ENCODE measurements at regions not wholly inside any gene's neighbourhood (a gene's known extent, or its start where the extent isn't known, plus 50 kb on each side); places are given as distances from the start of the nearest gene placed in this dataset.
A peak's percentile ranks its signal among the peaks of the same experiment; 100 is the strongest.

DNA sequence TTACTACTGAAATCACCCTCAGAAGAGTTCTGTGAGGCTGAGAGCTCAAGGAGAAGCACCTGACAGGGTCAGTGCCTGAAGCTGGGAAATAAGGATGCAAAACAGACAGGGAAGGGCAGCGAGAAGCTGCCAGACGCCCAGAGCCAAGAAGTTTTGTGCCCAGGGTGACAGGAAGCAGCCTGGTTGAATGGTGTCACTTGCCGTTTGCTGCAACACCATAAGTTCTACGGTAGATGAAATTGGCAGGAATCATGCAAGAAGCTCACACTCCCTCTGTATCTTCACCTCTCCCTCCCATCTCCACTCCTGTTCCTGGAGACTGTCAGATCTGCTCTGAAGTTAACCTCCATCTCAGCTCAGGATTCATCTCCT, 117.0 kb upstream of the SLC14A2 start:
- no peak overlapping the region for H3K27ac ChIP-seq
- H3K4me1 ChIP-seq, result no peaks in the 10 kb centered on the region
- DNase-seq, result no peak
- no peak overlapping the region for H3K4me3 ChIP-seq
- H3K36me3 ChIP-seq, result no peaks in the 10 kb centered on the region
- no peaks in the 10 kb centered on the region for H3K9me3 ChIP-seq (replicated peaks)
- H3K27me3 ChIP-seq, result no peaks in the 10 kb centered on the region

- Histone ChIP-seq H3K9me3 (replicated peaks) (no peaks in the 10 kb centered on the region), H3K4me1 (no peaks in the 10 kb centered on the region), H3K4me3 (no peak overlapping the region), H3K36me3 (no peaks in the 10 kb centered on the region), H3K27me3 (no peaks in the 10 kb centered on the region), H3K27ac (no peak overlapping the region)
- DNase-seq, result no peak
Observed at GRCh38 chr18:45503990-45504389, 111.3 kb upstream of the SLC14A2 start.

DNA sequence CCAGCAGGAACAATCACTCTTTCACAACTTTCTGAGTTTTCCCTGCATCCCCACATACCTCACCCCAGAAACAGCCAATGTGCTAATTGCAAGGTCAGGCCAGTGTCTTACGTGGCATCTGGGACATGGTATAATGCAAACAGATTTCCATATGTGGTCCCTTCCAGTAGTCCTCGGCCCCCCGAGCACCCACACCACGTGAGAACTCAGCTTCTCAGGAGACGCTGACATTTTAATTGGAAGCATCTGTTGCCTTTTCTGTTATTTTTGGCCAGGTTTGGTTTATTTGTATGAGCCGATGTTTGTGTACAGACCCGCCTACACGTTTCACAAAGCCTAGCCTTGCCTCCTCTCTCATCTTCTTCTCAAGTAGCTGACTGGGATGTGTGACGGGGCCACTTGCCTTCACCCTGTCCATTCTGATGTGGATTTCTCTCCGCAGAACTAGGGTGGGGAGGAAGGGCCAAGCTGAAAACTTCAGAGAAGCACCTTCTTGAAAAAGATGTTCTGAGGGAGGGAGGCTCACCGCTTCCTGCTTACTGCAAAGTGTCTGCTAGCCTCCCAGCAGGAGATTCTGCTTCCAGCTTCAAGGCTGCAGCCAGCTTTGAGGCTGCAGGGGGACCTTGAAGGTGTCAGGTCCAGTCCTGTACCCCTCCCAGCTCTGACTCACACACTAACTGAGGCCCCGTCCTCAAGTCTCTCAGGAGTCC, 109.6 kb upstream of the SLC14A2 start:
- peak in 1 of 2 experiments; percentile 4 for DNase-seq
- Histone ChIP-seq H3K27me3 (no peaks in the 10 kb centered on the region), H3K4me3 (no peak overlapping the region), H3K4me1 (no peaks in the 10 kb centered on the region), H3K27ac (no peak overlapping the region), H3K9me3 (replicated peaks) (no peaks in the 10 kb centered on the region), H3K36me3 (no peaks in the 10 kb centered on the region)

DNA sequence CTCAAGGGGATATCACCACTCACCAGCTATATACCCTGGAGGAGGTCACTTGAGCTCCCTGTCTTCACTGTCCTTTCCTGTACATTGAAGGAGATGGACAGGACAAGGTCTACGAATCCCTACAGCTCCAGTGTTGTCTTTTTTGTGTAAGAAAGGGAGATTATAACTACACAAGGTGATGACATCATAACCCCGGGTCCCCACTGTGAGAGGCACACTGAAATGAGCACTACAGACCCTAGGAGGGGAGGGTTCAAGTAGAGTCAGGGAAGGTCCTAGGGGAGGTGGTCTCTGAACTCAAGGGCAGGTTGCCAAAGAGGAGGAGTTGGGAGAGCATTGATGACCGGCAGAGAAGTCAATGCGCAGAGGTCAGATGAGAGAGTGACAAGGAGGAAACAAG, 108.3 kb upstream of the SLC14A2 start:
- Histone ChIP-seq H3K9me3 (replicated peaks) (no peaks in the 10 kb centered on the region), H3K36me3 (no peaks in the 10 kb centered on the region), H3K27ac (no peak overlapping the region), H3K4me1 (no peaks in the 10 kb centered on the region), H3K4me3 (no peak overlapping the region), H3K27me3 (no peaks in the 10 kb centered on the region)
- no peak for DNase-seq

DNA sequence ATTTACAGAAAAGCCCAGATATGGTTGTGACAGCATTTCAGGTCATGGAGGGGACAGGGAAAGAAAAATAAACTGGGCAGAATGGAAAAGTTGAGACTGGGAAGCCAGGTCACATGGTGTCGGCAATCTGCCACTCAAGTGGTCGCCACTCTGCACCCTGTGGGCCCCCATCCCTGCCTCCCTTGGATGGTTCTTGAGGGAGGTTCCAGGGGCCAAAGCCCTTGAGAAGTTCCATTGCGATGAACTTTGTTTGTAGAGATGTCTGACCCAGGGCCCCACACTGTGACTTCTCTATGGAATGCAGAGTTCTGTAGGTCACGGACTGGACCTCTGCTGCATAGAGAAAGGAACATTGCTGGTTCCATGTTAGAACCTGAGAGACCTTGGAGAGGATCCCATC, 105.7 kb upstream of the SLC14A2 start:
- Histone ChIP-seq H3K9me3 (replicated peaks) (no peaks in the 10 kb centered on the region), H3K4me1 (no peaks in the 10 kb centered on the region), H3K36me3 (no peaks in the 10 kb centered on the region), H3K4me3 (no peak overlapping the region), H3K27me3 (no peaks in the 10 kb centered on the region), H3K27ac (no peak overlapping the region)
- no peak for DNase-seq

- no peaks in the 10 kb centered on the region for H3K36me3 ChIP-seq
- no peak overlapping the region for H3K4me3 ChIP-seq
- no peak for DNase-seq
- H3K9me3 ChIP-seq (replicated peaks), result no peaks in the 10 kb centered on the region
- H3K27ac ChIP-seq, result no peak overlapping the region
- no peaks in the 10 kb centered on the region for H3K4me1 ChIP-seq
- H3K27me3 ChIP-seq, result no peaks in the 10 kb centered on the region
Observed at GRCh38 chr18:45510656-45511055, 104.6 kb upstream of the SLC14A2 start.

DNA sequence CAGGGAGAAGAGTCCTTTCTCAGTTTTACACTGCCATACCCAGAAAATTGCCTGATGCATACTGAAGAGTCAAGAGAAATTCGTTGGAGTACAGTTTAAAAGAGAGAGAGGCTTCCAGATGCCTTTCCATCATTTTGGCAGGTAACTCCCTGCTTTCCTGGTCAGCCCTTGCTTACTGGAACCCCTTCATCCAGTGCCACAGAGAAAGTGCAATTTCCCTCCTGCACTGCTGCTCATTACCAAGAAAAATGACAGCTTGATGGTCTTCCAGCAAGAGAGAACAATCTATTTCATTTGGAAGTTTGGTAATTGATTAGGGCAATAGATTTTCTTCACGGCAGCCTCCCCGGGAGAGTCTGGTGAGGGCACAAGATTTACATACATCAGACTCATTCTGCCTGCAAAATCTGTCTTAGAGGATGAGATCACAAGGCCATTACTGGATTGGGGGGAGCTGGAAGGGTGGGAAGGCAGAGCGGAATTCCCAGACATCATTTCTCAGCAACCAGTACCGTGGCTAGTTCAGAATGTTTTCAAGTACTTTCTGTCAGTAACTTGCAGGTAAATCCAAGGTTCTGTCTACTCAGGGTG, 102.8 kb upstream of the SLC14A2 start:
- H3K4me1 ChIP-seq, result no peaks in the 10 kb centered on the region
- no peak for DNase-seq
- no peak overlapping the region for H3K27ac ChIP-seq
- no peak overlapping the region for H3K4me3 ChIP-seq
- H3K36me3 ChIP-seq, result no peaks in the 10 kb centered on the region
- H3K27me3 ChIP-seq, result no peaks in the 10 kb centered on the region
- no peaks in the 10 kb centered on the region for H3K9me3 ChIP-seq (replicated peaks)

GRCh38 chr18:45517181-45517741, 98.0 kb upstream of the SLC14A2 start:
- Histone ChIP-seq H3K27ac (no peak overlapping the region), H3K9me3 (replicated peaks) (no peaks in the 10 kb centered on the region), H3K4me1 (no peaks in the 10 kb centered on the region), H3K27me3 (no peaks in the 10 kb centered on the region), H3K4me3 (no peak overlapping the region), H3K36me3 (no peaks in the 10 kb centered on the region)
- DNase-seq, result no peak

DNA sequence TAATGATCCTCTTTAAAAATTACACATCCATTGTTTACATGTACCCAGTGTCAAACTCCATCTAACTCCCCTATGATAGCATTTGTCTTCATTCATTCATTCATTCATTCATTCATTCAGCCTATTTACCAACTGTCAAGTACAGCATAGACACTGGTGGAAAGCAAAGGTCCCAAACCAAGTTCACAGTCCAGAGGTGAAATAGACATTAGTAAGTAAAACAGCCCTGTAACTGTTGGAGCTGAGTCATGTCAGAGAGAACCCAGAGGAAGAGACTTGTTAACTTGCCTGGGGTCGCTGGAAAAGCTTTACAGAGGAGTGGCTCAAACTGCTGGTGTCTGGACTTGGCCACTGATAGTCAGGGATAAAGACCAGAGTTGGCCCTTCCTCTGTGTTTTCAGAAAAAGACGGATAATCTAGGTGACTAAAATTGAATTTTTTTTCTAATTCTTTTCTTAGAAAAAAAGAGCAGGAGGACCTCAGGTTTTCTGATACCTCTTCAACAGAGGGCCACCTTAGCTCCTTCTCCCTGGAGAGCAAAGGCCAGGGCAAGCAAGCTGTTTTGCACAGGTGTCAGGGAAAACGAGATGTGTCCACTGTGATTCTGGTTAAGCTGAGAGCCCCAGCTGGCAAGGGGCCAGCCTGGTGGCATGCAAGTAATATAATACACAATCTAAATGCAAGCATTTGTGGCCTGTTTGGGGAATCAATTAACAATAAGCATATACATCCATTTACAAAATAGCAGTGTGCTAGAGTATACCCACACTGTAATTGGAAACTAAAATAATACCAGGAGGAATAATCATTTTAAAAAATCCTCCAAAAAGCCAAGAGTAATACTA, 96.7 kb upstream of the SLC14A2 start:
- Histone ChIP-seq H3K9me3 (replicated peaks) (no peaks in the 10 kb centered on the region), H3K27ac (no peak overlapping the region), H3K4me1 (no peaks in the 10 kb centered on the region), H3K36me3 (no peaks in the 10 kb centered on the region), H3K4me3 (no peak overlapping the region), H3K27me3 (no peaks in the 10 kb centered on the region)
- peak in 1 of 2 experiments; percentile 23 for DNase-seq

DNA sequence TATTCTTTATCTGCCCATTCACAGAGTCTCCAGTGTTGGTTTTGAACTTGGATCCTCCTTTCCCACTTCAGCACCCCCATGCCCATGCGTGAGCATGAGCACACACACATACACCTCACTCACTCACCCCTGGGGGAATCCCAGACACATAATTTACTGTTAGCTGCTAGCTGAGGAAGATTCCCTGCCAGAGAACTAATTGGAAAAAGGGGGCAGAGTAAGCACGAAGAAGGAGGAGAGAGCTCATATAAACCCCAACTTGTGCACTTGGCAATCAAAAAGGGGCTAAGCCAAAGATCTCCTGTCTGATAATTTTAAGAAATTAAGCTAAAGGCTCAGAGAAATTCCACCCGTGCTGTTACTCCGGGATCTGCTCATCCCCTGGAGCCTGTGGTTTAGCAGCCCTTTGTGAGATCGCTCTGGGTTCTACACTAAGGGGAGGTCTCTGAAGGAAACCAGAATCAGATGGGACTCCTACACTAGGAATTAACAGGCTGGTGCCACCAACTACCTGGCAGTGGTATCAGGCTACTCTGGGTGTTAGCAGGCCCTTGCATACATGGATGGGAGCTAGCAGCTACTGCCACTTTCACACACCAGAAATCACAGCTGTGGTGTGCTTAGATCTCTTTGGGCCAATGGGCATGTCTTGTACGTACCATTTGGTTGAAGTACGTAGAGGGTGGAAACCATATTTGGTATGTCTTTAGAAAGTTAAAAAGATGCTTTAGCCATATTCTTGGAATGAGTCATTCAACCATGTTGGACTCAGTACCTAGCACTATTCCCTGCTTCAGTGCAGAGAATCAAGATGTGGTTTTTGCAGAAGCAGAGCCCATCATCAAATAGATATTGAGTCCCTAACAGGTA, 95.6 kb upstream of the SLC14A2 start:
- DNase-seq, result no peak
- Histone ChIP-seq H3K4me1 (no peaks in the 10 kb centered on the region), H3K27ac (no peak overlapping the region), H3K9me3 (replicated peaks) (no peaks in the 10 kb centered on the region), H3K27me3 (no peaks in the 10 kb centered on the region), H3K4me3 (no peak overlapping the region), H3K36me3 (no peaks in the 10 kb centered on the region)

DNA sequence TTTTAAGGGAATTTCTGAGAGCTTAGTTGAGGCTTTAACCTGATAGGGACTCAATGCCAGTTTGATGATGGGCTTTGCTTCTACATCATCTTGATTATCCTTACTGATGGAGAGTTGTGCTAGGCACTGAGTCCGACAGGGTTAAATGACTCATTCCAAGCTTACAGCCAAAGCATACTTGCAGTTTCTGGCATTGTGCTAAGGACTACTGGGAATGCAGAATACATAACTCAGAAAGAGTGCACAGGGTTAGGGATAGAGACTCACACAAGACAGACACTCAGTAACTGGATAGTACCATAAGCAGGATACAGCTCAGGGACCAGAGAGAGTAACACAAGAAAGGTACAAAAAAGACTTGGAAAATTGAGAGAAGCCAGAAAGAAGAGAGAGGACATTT, 94.1 kb upstream of the SLC14A2 start:
- no peaks in the 10 kb centered on the region for H3K27me3 ChIP-seq
- no peak overlapping the region for H3K27ac ChIP-seq
- H3K4me3 ChIP-seq, result no peak overlapping the region
- H3K4me1 ChIP-seq, result no peaks in the 10 kb centered on the region
- no peaks in the 10 kb centered on the region for H3K9me3 ChIP-seq (replicated peaks)
- DNase-seq, result no peak
- H3K36me3 ChIP-seq, result no peaks in the 10 kb centered on the region

- H3K4me3 ChIP-seq, result no peak overlapping the region
- H3K27ac ChIP-seq, result no peak overlapping the region
- H3K9me3 ChIP-seq (replicated peaks), result no peaks in the 10 kb centered on the region
- DNase-seq, result no peak
- no peaks in the 10 kb centered on the region for H3K27me3 ChIP-seq
- no peaks in the 10 kb centered on the region for H3K4me1 ChIP-seq
- H3K36me3 ChIP-seq, result no peaks in the 10 kb centered on the region
Observed at GRCh38 chr18:45521777-45522176, 93.5 kb upstream of the SLC14A2 start.

GRCh38 chr18:45522371-45522770, 92.9 kb upstream of the SLC14A2 start:
- H3K27ac ChIP-seq, result no peak overlapping the region

GRCh38 chr18:45525301-45525700, 90.0 kb upstream of the SLC14A2 start:
- no peak overlapping the region for H3K27ac ChIP-seq
- no peaks in the 10 kb centered on the region for H3K27me3 ChIP-seq
- no peak for DNase-seq
- no peak overlapping the region for H3K4me3 ChIP-seq
- H3K4me1 ChIP-seq, result no peaks in the 10 kb centered on the region
- no peaks in the 10 kb centered on the region for H3K9me3 ChIP-seq (replicated peaks)
- no peaks in the 10 kb centered on the region for H3K36me3 ChIP-seq

More at GRCh38 chr18:45522371-45522770, 92.9 kb upstream of the SLC14A2 start:
- no peaks in the 10 kb centered on the region for H3K27me3 ChIP-seq
- DNase-seq, result no peak
- H3K4me1 ChIP-seq, result no peaks in the 10 kb centered on the region
- no peaks in the 10 kb centered on the region for H3K36me3 ChIP-seq
- no peaks in the 10 kb centered on the region for H3K9me3 ChIP-seq (replicated peaks)
- no peak overlapping the region for H3K4me3 ChIP-seq
